ENCODE measurements at regions not wholly inside any gene's neighbourhood (a gene's known extent, or its start where the extent isn't known, plus 50 kb on each side); places are given as distances from the start of the nearest gene placed in this dataset.

DNA sequence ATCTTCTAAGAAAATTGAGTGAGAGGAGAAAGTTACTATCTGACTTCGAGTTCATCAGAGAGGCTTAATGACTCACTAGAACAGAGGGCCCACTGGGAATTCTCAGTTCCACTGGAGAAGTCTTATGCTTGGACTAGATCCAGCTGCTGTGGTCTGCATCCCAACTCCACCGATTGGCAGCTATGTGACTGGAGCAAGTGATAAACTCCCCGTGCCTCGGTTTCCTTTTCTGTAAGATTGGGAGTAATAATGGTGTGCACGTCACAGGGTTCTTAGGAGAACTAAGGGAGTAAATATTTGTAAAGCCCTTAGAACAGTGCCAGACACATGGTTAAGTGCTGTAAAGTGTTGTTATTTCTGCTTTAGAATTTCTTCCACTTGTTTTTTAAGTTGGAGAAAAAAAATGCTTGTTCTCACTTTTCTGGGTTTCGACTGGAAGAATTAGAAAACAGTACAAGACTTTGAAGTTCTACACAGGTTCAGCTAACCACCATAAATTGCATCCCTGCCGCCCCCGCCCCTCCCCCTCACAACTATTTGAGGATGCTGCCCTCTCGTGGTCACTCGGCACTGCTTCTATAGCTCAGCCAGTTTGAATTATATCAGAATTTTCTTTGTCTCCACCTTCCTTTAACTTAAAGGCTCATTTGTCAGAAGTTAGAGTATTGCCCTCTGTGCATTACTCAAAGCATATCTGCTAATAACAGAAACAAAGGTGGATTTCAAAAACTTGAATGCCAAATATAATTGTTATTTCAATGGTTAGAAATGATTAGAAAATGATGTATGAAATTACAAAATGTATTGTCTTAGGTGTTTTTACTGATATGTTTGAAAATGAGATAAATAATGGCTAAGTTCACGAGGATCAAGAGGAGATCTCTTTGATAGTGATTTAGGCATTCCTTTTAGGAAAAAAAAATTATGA is 95.0 kb upstream of the IFNGR1 start:
- H3K36me3 ChIP-seq (ENCODE audit: low read depth, missing control alignments) = no peaks in the 10 kb centered on the region
- intact Hi-C loops (cut with DNase I; ENCODE audit: low total_unique reads) = loop anchor here (10.0 kb wide), 1 partner anchor 219 kb away; no protein-coding TSS in a partner anchor
- DNase-seq = peak; percentile 89
- no peaks in the 10 kb centered on the region for H3K27me3 ChIP-seq
- H3K4me1 ChIP-seq = no peaks in the 10 kb centered on the region
- H3K4me3 ChIP-seq = no peak overlapping the region
- WGBS, 2 donors = 10 to 15% methylated on average over 11 of the region's 11 CpGs
- no peaks in the 10 kb centered on the region for H3K9me3 ChIP-seq
- TF ChIP-seq POLR2A (IDR thresholded peaks at IDR 0.05) = no peak
- TF ChIP-seq, protein P1, sequence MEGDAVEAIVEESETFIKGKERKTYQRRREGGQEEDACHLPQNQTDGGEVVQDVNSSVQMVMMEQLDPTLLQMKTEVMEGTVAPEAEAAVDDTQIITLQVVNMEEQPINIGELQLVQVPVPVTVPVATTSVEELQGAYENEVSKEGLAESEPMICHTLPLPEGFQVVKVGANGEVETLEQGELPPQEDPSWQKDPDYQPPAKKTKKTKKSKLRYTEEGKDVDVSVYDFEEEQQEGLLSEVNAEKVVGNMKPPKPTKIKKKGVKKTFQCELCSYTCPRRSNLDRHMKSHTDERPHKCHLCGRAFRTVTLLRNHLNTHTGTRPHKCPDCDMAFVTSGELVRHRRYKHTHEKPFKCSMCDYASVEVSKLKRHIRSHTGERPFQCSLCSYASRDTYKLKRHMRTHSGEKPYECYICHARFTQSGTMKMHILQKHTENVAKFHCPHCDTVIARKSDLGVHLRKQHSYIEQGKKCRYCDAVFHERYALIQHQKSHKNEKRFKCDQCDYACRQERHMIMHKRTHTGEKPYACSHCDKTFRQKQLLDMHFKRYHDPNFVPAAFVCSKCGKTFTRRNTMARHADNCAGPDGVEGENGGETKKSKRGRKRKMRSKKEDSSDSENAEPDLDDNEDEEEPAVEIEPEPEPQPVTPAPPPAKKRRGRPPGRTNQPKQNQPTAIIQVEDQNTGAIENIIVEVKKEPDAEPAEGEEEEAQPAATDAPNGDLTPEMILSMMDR (IDR thresholded peaks at IDR 0.05) = peak; percentile 63 to 89 (median 65)
- H3K27ac ChIP-seq = peak overlapping the region in 1 of 2 donors; percentile 44

DNA sequence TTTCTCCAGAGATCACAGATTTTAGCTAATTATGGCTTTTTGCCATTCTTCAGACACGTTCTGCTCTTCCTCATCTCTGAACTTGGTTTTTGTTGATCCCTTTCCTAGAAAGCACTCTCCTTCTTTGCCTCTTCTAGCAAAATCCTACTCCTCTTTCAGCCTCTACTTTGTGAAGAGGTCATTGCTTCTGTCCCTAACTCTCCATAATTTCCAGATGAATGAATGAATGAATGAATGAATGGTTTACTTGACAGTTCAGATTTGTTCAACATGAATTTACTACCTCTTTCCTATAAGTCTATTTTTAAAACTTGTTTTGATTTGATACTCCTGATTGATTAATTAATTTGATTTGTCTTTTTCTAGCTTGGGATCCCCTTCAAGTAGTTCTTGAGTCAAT is 94.0 kb upstream of the IFNGR1 start:
- Histone ChIP-seq H3K36me3 (ENCODE audit: low read depth, missing control alignments) (no peaks in the 10 kb centered on the region), H3K9me3 (no peaks in the 10 kb centered on the region), H3K27me3 (no peaks in the 10 kb centered on the region), H3K4me3 (no peak overlapping the region), H3K27ac (no peak overlapping the region), H3K4me1 (no peaks in the 10 kb centered on the region)
- no peak for TF ChIP-seq POLR2A (IDR thresholded peaks at IDR 0.05)
- TF ChIP-seq, protein P1 (IDR thresholded peaks at IDR 0.05) = no peak
- 56 to 66% methylated on average over 1 of the region's 1 CpG for WGBS, 2 donors
- no peak for DNase-seq
- intact Hi-C loops (cut with DNase I; ENCODE audit: low total_unique reads) = loop anchor here (10.0 kb wide), 1 partner anchor 218 kb away; no protein-coding TSS in a partner anchor

DNA sequence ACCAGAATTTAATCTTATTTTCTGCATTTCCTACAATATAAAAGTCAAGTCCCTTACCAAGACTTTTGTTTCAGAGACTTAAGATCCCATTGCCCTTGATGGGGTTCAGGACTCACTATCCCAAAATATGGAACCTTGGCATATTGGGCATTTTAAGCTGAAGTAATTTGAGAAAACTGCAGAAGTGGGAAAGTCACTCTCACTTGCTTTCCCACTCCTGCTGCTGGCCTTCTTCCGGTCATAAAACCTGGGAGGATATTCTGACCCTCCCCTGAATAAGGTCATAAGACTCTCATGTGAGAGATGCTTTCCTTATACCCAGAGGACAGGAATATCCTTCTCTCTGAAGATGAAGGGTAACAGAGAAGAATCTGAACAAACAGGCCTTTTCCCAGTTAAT is 92.8 kb upstream of the IFNGR1 start:
- H3K9me3 ChIP-seq = no peaks in the 10 kb centered on the region
- no peaks in the 10 kb centered on the region for H3K27me3 ChIP-seq
- H3K36me3 ChIP-seq (ENCODE audit: low read depth, missing control alignments) = no peaks in the 10 kb centered on the region
- TF ChIP-seq, protein P1 (IDR thresholded peaks at IDR 0.05) = no peak
- no peak for TF ChIP-seq POLR2A (IDR thresholded peaks at IDR 0.05)
- no peak overlapping the region for H3K27ac ChIP-seq
- no peak for DNase-seq
- intact Hi-C loops (cut with DNase I; ENCODE audit: low total_unique reads) = loop anchor here (10.0 kb wide), 1 partner anchor 217 kb away; no protein-coding TSS in a partner anchor
- H3K4me3 ChIP-seq = no peak overlapping the region
- H3K4me1 ChIP-seq = no peaks in the 10 kb centered on the region
- 65 to 92% methylated on average over 1 of the region's 1 CpG for WGBS, 2 donors

DNA sequence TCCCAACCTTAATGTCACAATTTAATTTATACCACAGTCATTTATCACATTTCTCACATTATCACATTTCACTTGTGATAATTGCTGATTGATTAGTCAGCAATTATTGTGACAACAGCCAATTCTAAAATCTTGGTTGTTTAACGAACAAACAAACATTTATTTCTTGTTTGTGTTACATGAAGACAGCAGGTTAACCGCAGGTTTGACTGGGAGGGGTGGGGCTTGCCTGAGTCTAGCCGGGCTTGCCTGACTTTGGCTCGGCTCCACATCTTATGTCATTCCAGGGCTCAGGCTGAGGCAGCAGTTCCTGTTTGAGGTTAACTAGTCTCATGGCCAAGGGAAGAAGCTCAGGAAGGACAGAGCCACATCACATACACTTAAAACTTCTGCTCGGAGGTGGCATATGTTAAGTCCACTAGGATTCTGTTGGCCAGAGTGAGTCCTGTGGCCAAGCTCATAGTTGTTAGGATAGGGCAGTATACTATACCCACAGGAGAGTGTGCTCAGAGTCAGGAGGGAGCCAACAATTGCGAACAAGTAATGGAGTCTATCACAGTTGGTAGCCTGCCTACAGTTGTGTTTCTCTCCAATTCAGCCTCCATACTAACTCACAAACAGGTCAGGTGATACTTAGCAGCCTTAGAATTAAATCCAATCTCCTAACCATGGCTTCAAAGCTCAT is 90.0 kb upstream of the IFNGR1 start:
- intact Hi-C loops (cut with DNase I; ENCODE audit: low total_unique reads) = no loop called here
- no peak overlapping the region for H3K27ac ChIP-seq
- 55 to 72% methylated on average over 6 of the region's 6 CpGs for WGBS, 2 donors

More for the DNA sequence above, 90.0 kb upstream of the IFNGR1 start:
- Histone ChIP-seq H3K36me3 (ENCODE audit: low read depth, missing control alignments) (no peaks in the 10 kb centered on the region), H3K9me3 (no peaks in the 10 kb centered on the region), H3K4me3 (no peak overlapping the region), H3K27me3 (no peaks in the 10 kb centered on the region), H3K4me1 (no peaks in the 10 kb centered on the region)
- TF ChIP-seq, protein P1 (IDR thresholded peaks at IDR 0.05) = no peak
- TF ChIP-seq POLR2A (IDR thresholded peaks at IDR 0.05) = no peak
- peak; percentile 54 for DNase-seq

Measured in testis (tissue), 2 donors.